ENCODE measurements at regions not wholly inside any gene's neighbourhood (a gene's known extent, or its start where the extent isn't known, plus 50 kb on each side); places are given as distances from the start of the nearest gene placed in this dataset.

DNA sequence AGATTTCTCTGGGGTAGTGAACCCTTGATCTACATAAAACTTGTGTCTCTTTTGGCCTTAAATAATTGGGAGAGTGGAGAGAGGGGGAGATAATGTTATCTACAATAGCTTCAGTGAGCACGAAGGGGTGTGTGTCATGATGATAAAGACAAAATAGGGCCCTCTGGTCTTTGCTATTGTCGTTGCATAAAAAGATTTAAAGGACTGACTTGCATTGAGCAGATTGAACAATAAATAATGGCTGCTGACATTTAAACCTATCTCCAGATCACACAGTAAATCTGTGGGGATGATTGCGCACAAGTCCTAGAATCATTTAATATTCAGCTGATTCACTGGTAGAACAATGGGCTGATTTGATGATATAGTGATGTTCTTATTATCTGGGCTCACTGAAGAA lies 71.3 kb upstream of the GAP43 start:
- Histone ChIP-seq H3K4me2 (no peak overlapping the region), H3K27ac (no peak overlapping the region), H4K20me1 (no peaks in the 10 kb centered on the region), H3K36me3 (no peaks in the 10 kb centered on the region), H3K4me1 (no peaks in the 10 kb centered on the region), H3K4me3 (no peak overlapping the region), H3K27me3 (no peaks in the 10 kb centered on the region), H3K9ac (no peak overlapping the region), H3K9me3 (replicated peaks in 1 of 11) (no peaks in the 10 kb centered on the region)
- TF ChIP-seq Cebpa-rat (IDR thresholded peaks at IDR 0.05), result no peak

DNA sequence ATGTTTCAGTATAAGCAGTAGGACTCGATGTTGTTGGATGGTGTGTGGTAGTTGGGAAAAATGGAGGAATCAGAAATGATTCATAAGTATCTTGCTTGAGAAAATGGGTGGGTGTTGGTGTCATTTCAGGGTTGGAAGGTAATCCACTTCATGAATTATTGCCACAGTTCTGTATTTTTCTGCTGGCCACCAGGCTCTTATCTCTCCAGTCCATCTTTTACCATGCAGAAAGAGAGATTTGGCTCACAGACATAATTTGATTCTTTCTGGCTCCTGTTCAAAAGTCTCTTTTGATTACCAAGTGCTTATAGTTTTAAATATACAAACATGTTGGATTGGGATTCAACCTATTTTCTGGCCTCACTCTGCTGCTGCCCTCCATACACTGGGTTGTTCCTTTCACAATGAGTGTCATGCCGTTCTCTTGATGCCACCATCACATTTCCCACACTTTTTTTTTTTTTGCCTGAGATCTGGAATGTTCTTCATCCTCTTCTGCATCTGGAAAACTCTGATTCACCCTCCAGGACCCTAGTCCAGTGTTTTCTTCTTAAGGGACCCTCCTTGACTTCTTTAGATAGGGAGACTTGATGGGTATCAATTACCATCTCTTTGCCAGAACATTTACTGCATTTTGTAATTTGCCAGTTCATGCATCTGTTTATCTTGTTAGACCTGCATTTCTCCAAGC lies 69.4 kb upstream of the GAP43 start:
- Histone ChIP-seq H3K27ac (no peak overlapping the region), H3K4me2 (no peak overlapping the region), H3K4me1 (peaks cover 0 to 5% (median 0%) of the 10 kb centered on the region in 10 experiments; a peak in 1 of 20 replicates), H3K27me3 (no peaks in the 10 kb centered on the region), H3K36me3 (no peaks in the 10 kb centered on the region), H3K9ac (no peak overlapping the region), H4K20me1 (no peaks in the 10 kb centered on the region), H3K4me3 (no peak overlapping the region), H3K9me3 (replicated peaks in 1 of 11) (no peaks in the 10 kb centered on the region)
- TF ChIP-seq Cebpa-rat (IDR thresholded peaks at IDR 0.05), result no peak

DNA sequence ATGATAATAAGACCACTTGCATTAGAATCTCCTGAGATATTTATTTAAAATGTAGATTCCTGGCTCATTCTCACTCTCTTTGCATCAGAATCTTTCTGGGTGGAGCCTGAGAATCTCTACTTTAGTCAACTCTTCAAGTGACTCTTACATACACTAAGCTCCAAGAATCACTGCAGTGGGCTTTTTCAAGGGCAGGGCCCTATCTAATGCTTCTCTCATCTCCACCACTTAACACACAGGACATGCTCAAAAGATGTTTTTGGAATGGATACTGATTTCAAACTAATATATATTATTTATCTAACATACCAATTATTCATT lies 68.9 kb upstream of the GAP43 start:
- H3K9ac ChIP-seq, result no peak overlapping the region
- TF ChIP-seq Cebpa-rat (IDR thresholded peaks at IDR 0.05), result no peak
- H3K4me1 ChIP-seq, result peaks cover 0 to 5% (median 0%) of the 10 kb centered on the region in 10 experiments; a peak in 1 of 20 replicates
- H4K20me1 ChIP-seq, result no peaks in the 10 kb centered on the region
- H3K4me2 ChIP-seq, result no peak overlapping the region
- H3K9me3 ChIP-seq (replicated peaks in 1 of 11), result no peaks in the 10 kb centered on the region
- H3K4me3 ChIP-seq, result no peak overlapping the region
- no peaks in the 10 kb centered on the region for H3K36me3 ChIP-seq
- no peak overlapping the region for H3K27ac ChIP-seq
- H3K27me3 ChIP-seq, result no peaks in the 10 kb centered on the region

DNA sequence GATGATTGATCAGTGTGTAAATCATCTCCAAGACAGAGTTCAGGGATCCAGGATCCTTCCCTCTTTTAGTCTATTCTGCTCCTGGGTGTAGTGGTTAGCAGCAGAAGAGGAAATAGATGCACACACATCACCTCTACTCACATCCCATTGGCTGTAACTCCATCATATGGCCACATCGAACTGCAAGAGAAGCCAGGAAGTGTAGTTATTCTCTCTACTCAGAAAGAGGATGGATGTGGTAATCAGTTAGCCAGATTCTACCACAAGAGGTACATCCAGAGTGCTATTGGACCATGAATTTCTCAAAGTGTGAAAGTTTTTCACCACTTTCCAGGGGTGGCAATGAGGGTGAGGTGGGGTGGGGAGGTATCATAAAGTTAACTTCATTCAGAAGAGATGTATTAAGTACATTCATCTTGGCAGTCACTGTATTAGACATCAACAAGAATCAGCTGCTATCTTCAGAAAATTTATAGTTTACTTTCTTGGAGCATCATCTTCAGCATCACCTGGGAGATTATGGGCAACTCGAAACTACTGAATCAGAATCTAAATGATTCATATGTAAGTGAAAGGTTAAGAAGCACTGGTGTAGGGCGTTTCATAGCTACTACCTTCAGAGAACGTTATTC lies 60.6 kb upstream of the GAP43 start:
- H3K36me3 ChIP-seq, result no peaks in the 10 kb centered on the region
- H3K27ac ChIP-seq, result no peak overlapping the region
- no peaks in the 10 kb centered on the region for H4K20me1 ChIP-seq
- no peak overlapping the region for H3K4me2 ChIP-seq
- no peak overlapping the region for H3K9ac ChIP-seq
- no peaks in the 10 kb centered on the region for H3K27me3 ChIP-seq
- no peak for TF ChIP-seq Cebpa-rat (IDR thresholded peaks at IDR 0.05)
- peaks cover 0 to 5% (median 0%) of the 10 kb centered on the region in 10 experiments; a peak in 1 of 20 replicates for H3K4me1 ChIP-seq
- no peaks in the 10 kb centered on the region for H3K9me3 ChIP-seq (replicated peaks in 1 of 11)
- no peak overlapping the region for H3K4me3 ChIP-seq

DNA sequence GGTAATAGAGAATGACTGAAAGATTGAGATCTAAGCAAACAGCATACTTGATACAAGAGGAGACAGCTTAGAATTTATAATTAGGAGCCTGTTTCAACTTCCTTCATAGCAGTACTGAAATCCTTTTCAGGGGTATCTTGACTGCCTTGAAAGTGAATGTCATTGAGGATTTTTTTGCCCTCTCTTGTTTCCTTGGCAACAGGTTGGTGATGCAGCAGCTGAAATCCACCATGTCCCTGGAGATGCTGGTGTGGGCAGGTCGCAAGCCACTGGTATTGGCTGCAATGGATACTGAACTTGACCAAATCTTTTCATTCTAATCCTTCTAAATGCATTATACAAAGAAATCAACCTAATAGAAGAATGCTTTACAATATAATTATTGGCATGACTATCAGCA lies 59.3 kb upstream of the GAP43 start:
- no peaks in the 10 kb centered on the region for H4K20me1 ChIP-seq

DNA sequence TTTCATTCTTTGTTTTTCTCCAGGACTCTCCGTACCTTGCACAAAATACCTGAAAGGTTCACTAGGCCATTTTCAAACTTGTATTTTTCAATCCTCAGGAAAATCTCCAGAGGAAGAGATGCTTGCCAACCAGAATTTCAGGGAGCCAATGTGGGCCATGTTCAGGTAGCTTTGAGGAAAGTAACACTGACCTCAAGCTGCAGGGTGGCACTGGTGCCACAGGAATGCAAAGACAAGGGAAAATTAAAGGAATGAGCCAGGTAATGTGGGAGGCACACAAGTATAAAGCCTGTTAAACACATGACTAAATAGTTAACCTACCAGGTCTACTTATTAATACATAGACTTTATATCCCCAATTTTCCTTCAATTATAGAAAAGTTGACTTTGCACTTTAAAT lies 51.9 kb upstream of the GAP43 start:
- peak overlapping the region in 2 of 11 experiments; percentile 3 to 9; a peak in 1 of 22 replicates for H3K4me2 ChIP-seq
- H3K4me3 ChIP-seq, result no peak overlapping the region
- H3K9ac ChIP-seq, result no peak overlapping the region
- peaks cover 0 to 23% (median 5%) of the 10 kb centered on the region in 10 experiments; a peak in 10 of 20 replicates for H3K4me1 ChIP-seq
- no peak overlapping the region for H3K27ac ChIP-seq
- H3K36me3 ChIP-seq, result no peaks in the 10 kb centered on the region
- H3K9me3 ChIP-seq (replicated peaks in 1 of 11), result peaks cover 0 to 15% (median 0%) of the 10 kb centered on the region in 11 experiments; a peak in 6 of 22 replicates
- TF ChIP-seq Cebpa-rat (IDR thresholded peaks at IDR 0.05), result no peak
- no peaks in the 10 kb centered on the region for H3K27me3 ChIP-seq
- H4K20me1 ChIP-seq, result no peaks in the 10 kb centered on the region

More for the DNA sequence above, 59.3 kb upstream of the GAP43 start:
- no peaks in the 10 kb centered on the region for H3K9me3 ChIP-seq (replicated peaks in 1 of 11)
- peaks cover 0 to 11% (median 0%) of the 10 kb centered on the region in 10 experiments; a peak in 3 of 20 replicates for H3K4me1 ChIP-seq
- H3K27ac ChIP-seq, result no peak overlapping the region
- H3K4me2 ChIP-seq, result no peak overlapping the region
- H3K4me3 ChIP-seq, result no peak overlapping the region
- TF ChIP-seq Cebpa-rat (IDR thresholded peaks at IDR 0.05), result no peak
- H3K27me3 ChIP-seq, result no peaks in the 10 kb centered on the region
- no peak overlapping the region for H3K9ac ChIP-seq
- no peaks in the 10 kb centered on the region for H3K36me3 ChIP-seq
